IMR-90 (cell line): ENCODE measurements at regions not wholly inside any gene's neighbourhood (a gene's known extent, or its start where the extent isn't known, plus 50 kb on each side); places are given as distances from the start of the nearest gene placed in this dataset.

ENCODE experiments used
- ATAC-seq: fragments of 200-7000 bp; cut with Tn5 transposase; 2 replicates; pipeline ENCODE4 v1.9.1; 2020; ENCODE audit warnings: low read depth, mild to moderate bottlenecking, moderate library complexity
- BruUV-seq: library from RNA; stranded (reverse); fragments of 400-500 nt; replicated peaks from 2 replicates; lab custom pipeline; 2021; lab: Mats Ljungman, UMichigan
- CTCF ChIA-PET: fragments of 300-600 bp; formaldehyde crosslinking; extraction: SDS; loops from one replicate; lab custom pipeline; 2021; ENCODE audit warnings: antibody characterized with exemption; lab: Yijun Ruan, JAX
- POLR2A ChIA-PET: fragments of 300-600 bp; sonication (Branson Sonifier 250); formaldehyde crosslinking; loops from one replicate; lab custom pipeline; 2022; ENCODE audit warnings: antibody characterized with exemption; ENCODE audit not compliant: unreplicated experiment; lab: Charles Lee
- DNase-seq: peaks from one replicate; pipeline ENCODE4 v3.0.0; 2013
- H2AFZ ChIP-seq: replicated peaks from 2 replicates; pipeline ENCODE3; 2013; ENCODE audit warnings: low read length, mild to moderate bottlenecking; ENCODE audit not compliant: poor library complexity
- H2AK5ac ChIP-seq: 2 replicates; pipeline ENCODE4 v1.6.1; 2013; ENCODE audit warnings: low read depth, low read length, inconsistent platforms
- H2AK9ac ChIP-seq: replicated peaks from 2 replicates; pipeline ENCODE3; 2013; ENCODE audit warnings: mild to moderate bottlenecking, low read depth, low read length, moderate library complexity; ENCODE audit not compliant: poor library complexity
- H2BK120ac ChIP-seq: 2 replicates; pipeline ENCODE4 v1.6.1; 2013; ENCODE audit warnings: low read depth, low read length, inconsistent platforms
- H2BK15ac ChIP-seq: 3 replicates; pipeline ENCODE4 v1.6.1; 2013; ENCODE audit warnings: low read depth, low read length, inconsistent platforms
- H2BK20ac ChIP-seq: 2 replicates; pipeline ENCODE4 v1.6.1; 2013; ENCODE audit warnings: low read depth, mild to moderate bottlenecking, inconsistent platforms, low read length, moderate library complexity
- H2BK5ac ChIP-seq: 2 replicates; pipeline ENCODE4 v1.6.1; 2013; ENCODE audit warnings: mild to moderate bottlenecking, low read depth, low read length, inconsistent platforms; ENCODE audit not compliant: poor library complexity, severe bottlenecking
- H3K14ac ChIP-seq: replicated peaks from 2 replicates; pipeline ENCODE4 v1.6.1; 2013; ENCODE audit warnings: low read depth, low read length, inconsistent platforms
- H3K18ac ChIP-seq: 2 replicates; pipeline ENCODE4 v1.6.1; 2013; ENCODE audit warnings: low read depth, low read length, control low read depth
- H3K23ac ChIP-seq: 2 replicates; pipeline ENCODE4 v1.6.1; 2013; ENCODE audit warnings: low read depth, low read length, inconsistent platforms
- H3K27ac ChIP-seq: 2 replicates; pipeline ENCODE4 v1.5.1; 2013; ENCODE audit warnings: mild to moderate bottlenecking, control low read depth, low read length; ENCODE audit not compliant: insufficient read depth
- H3K27me3 ChIP-seq: 2 replicates; pipeline ENCODE4 v1.6.1; 2013; ENCODE audit warnings: low read length; ENCODE audit not compliant: control insufficient read depth, insufficient read depth
- H3K36me3 ChIP-seq: 2 replicates; pipeline ENCODE4 v1.6.1; 2013; ENCODE audit warnings: low read length, mixed read lengths; ENCODE audit not compliant: control insufficient read depth, insufficient read depth
- H3K4ac ChIP-seq: 2 replicates; pipeline ENCODE4 v1.6.1; 2013; ENCODE audit warnings: low read depth, low read length, inconsistent platforms
- H3K4me1 ChIP-seq: 2 replicates; pipeline ENCODE4 v1.6.1; 2013; ENCODE audit warnings: low read length, mixed read lengths; ENCODE audit not compliant: control insufficient read depth, insufficient read depth
- H3K4me2 ChIP-seq: 2 replicates; pipeline ENCODE4 v1.6.1; 2013; ENCODE audit warnings: low read depth, mild to moderate bottlenecking, control low read depth, low read length, moderate library complexity
- H3K4me3 ChIP-seq: 2 replicates; pipeline ENCODE4 v1.5.1; 2013; ENCODE audit warnings: low read depth, mild to moderate bottlenecking, control low read depth, low read length, moderate library complexity; ENCODE audit not compliant: insufficient read depth
- H3K56ac ChIP-seq: 2 replicates; pipeline ENCODE4 v1.6.1; 2013; ENCODE audit warnings: low read length, inconsistent platforms; ENCODE audit not compliant: insufficient read depth; ENCODE audit errors: extremely low read depth
- H3K79me1 ChIP-seq, 2 experiments: 2 replicates each; pipeline ENCODE4 v1.6.1; 2013; ENCODE audit warnings: low read length in 2 of 2, inconsistent platforms in 1 of 2, low read depth in 1 of 2
- H3K9ac ChIP-seq: 2 replicates; pipeline ENCODE4 v1.6.1; 2013; ENCODE audit warnings: low read depth, low read length, control low read depth
- H3K9me1 ChIP-seq: 2 replicates; pipeline ENCODE4 v1.6.1; 2013; ENCODE audit warnings: low read length, inconsistent platforms; ENCODE audit not compliant: insufficient read depth
- H3K9me3 ChIP-seq: 2 replicates; pipeline ENCODE4 v1.6.1; 2013; ENCODE audit warnings: low read length; ENCODE audit not compliant: control insufficient read depth, insufficient read depth
- H4K20me1 ChIP-seq: 2 replicates; pipeline ENCODE4 v1.6.1; 2013; ENCODE audit warnings: low read length, inconsistent platforms; ENCODE audit not compliant: insufficient read depth
- H4K5ac ChIP-seq: 2 replicates; pipeline ENCODE4 v1.6.1; 2013; ENCODE audit warnings: mild to moderate bottlenecking, low read depth, low read length, control low read depth
- H4K8ac ChIP-seq, 2 experiments: 2 replicates each; pipeline ENCODE4 v1.6.1; 2013; ENCODE audit warnings: low read depth in 2 of 2, low read length in 2 of 2, control low read depth in 1 of 2, inconsistent platforms in 1 of 2
- H4K91ac ChIP-seq: 2 replicates; pipeline ENCODE4 v1.6.1; 2013; ENCODE audit warnings: low read depth, low read length, inconsistent platforms; ENCODE audit not compliant: insufficient read depth
- CEBPB ChIP-seq: IDR thresholded peaks from 2 replicates; pipeline ENCODE4 v1.6.1; 2012; ENCODE audit warnings: low read depth, low read length, improper control_type of control experiment
- MAFK ChIP-seq: IDR thresholded peaks from 2 replicates; pipeline ENCODE4 v1.6.1; 2012; ENCODE audit warnings: low read depth, low read length, improper control_type of control experiment
- MXI1 ChIP-seq: IDR thresholded peaks from 2 replicates; pipeline ENCODE4 v1.6.1; 2012; ENCODE audit warnings: low read depth, mild to moderate bottlenecking, low read length, moderate library complexity, borderline replicate concordance
- RCOR1 ChIP-seq: IDR thresholded peaks from 2 replicates; pipeline ENCODE4 v1.6.1; 2012; ENCODE audit warnings: mild to moderate bottlenecking, low read length, improper control_type of control experiment; ENCODE audit not compliant: insufficient replicate concordance
- SMC3 ChIP-seq: fragments of 150-350 bp; IDR thresholded peaks from 2 replicates; pipeline ENCODE4 v1.6.1; 2016; ENCODE audit warnings: low read depth, mild to moderate bottlenecking, antibody characterized with exemption, low read length, moderate library complexity
- WGBS, 2 experiments: methylation state at CpG; one replicate each; pipeline versions ENCODE4 v1.1.5 to v1.1.7; 2013; ENCODE audit warnings: missing lambda C conversion rate in 2 of 2; ENCODE audit not compliant: insufficient read length in 1 of 2; ENCODE audit errors: extremely low coverage in 2 of 2; 5-methylcytosine and 5-hydroxymethylcytosine counted together
- dilution Hi-C: fragments of 300-500 bp; cut with HindIII; formaldehyde crosslinking; loops from one replicate; pipeline ENCODE4 v1.14.3; 2018; ENCODE audit warnings: low sequenced_read_pairs; ENCODE audit not compliant: unreplicated experiment
- in situ Hi-C: fragments of 300-500 bp; cut with MboI; formaldehyde crosslinking; loops from 3 replicates; pipeline ENCODE4 v1.14.3; 2019; ENCODE audit warnings: low sequenced_read_pairs, inconsistent platforms, mixed read lengths
- intact Hi-C: fragments of 100-400 bp; cut with micrococcal nuclease; formaldehyde crosslinking; loops from 2 replicates; pipeline ENCODE4 v1.10.0; 2022
- TF ChIP-seq, protein P1 (sequence below): fragments of 150-350 bp; IDR thresholded peaks from 2 replicates; pipeline ENCODE4 v1.6.1; 2017; ENCODE audit warnings: mild to moderate bottlenecking, antibody characterized with exemption, low read length, low read depth
- TF ChIP-seq, protein P2 (sequence below): conservative IDR thresholded peaks from 2 replicates; pipeline ENCODE4 v1.5.1; 2012; ENCODE audit warnings: mild to moderate bottlenecking, low read depth, low read length, improper control_type of control experiment

DNA sequence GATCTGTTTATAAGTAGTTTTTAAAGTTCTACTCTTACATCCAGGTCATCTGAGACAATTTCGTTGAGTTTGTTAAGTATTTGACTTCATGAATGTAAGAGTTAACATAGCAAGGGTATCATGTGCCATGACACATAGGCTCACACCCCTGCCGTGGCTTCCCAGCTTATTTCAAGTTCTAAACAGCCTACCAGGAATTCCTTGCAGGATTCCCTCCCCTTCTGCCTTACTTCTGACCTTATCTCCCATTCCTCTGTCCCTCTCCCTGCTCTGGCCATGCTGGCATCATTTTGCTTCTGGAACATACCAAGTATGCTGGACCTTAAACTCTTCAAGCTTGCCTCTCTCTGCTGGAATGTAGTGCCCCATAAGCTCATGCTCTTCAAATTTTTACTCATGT, 369.9 kb upstream of the PCDH7 start:
- no peak overlapping the region for H2BK120ac ChIP-seq
- H3K9me3 ChIP-seq, result 0 out of 2 replicates have a peak, but pooled peaks cover 2% of the 10 kb centered on the region
- no peak overlapping the region for H2BK20ac ChIP-seq
- no peak overlapping the region for H2BK15ac ChIP-seq
- dilution Hi-C loops (no loop called here), in situ Hi-C loops (no loop called here), intact Hi-C loops (no loop called here)
- BruUV-seq, result no TSS peak
- H3K4me2 ChIP-seq, result no peak overlapping the region
- no peak overlapping the region for H3K9ac ChIP-seq
- H3K36me3 ChIP-seq, result no peaks in the 10 kb centered on the region
- H3K14ac ChIP-seq, result no peak overlapping the region
- H3K27me3 ChIP-seq, result no peaks in the 10 kb centered on the region
- H3K4me1 ChIP-seq, result no peaks in the 10 kb centered on the region
- CTCF ChIA-PET, result interaction anchor here (0.6 kb wide), 1 partner anchor 1281 kb away, joined by 3 read pairs; no protein-coding TSS in a partner anchor
- no peak overlapping the region for H4K5ac ChIP-seq
- no peak overlapping the region for H3K23ac ChIP-seq
- H2AK9ac ChIP-seq, result no peak overlapping the region
- no peaks in the 10 kb centered on the region for H3K9me1 ChIP-seq
- H4K91ac ChIP-seq, result no peak overlapping the region
- ATAC-seq, result no peak
- no peaks in the 10 kb centered on the region for H3K79me1 ChIP-seq
- TF ChIP-seq SMC3 (no peak), CEBPB (no peak), MXI1 (no peak), RCOR1 (no peak), MAFK (no peak)
- TF ChIP-seq, protein P1, sequence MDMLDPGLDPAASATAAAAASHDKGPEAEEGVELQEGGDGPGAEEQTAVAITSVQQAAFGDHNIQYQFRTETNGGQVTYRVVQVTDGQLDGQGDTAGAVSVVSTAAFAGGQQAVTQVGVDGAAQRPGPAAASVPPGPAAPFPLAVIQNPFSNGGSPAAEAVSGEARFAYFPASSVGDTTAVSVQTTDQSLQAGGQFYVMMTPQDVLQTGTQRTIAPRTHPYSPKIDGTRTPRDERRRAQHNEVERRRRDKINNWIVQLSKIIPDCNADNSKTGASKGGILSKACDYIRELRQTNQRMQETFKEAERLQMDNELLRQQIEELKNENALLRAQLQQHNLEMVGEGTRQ, result no peak
- TF ChIP-seq, protein P2, sequence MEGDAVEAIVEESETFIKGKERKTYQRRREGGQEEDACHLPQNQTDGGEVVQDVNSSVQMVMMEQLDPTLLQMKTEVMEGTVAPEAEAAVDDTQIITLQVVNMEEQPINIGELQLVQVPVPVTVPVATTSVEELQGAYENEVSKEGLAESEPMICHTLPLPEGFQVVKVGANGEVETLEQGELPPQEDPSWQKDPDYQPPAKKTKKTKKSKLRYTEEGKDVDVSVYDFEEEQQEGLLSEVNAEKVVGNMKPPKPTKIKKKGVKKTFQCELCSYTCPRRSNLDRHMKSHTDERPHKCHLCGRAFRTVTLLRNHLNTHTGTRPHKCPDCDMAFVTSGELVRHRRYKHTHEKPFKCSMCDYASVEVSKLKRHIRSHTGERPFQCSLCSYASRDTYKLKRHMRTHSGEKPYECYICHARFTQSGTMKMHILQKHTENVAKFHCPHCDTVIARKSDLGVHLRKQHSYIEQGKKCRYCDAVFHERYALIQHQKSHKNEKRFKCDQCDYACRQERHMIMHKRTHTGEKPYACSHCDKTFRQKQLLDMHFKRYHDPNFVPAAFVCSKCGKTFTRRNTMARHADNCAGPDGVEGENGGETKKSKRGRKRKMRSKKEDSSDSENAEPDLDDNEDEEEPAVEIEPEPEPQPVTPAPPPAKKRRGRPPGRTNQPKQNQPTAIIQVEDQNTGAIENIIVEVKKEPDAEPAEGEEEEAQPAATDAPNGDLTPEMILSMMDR, result no peak
- no peak overlapping the region for H3K56ac ChIP-seq
- H2BK5ac ChIP-seq, result no peak overlapping the region
- POLR2A ChIA-PET, result no interaction called here
- H4K8ac ChIP-seq, result no peak overlapping the region
- H3K18ac ChIP-seq, result no peak overlapping the region
- H3K4me3 ChIP-seq, result no peak overlapping the region
- no peak for DNase-seq
- no peak overlapping the region for H2AFZ ChIP-seq
- no peak overlapping the region for H3K27ac ChIP-seq
- WGBS, 2 experiments, result no CpG with 5 or more reads among the region's 2 CpGs
- no peak overlapping the region for H2AK5ac ChIP-seq
- no peak overlapping the region for H3K4ac ChIP-seq
- H4K20me1 ChIP-seq, result no peaks in the 10 kb centered on the region
